GM12878 (cell line): ENCODE measurements at regions not wholly inside any gene's neighbourhood (a gene's known extent, or its start where the extent isn't known, plus 50 kb on each side); places are given as distances from the start of the nearest gene placed in this dataset.

ENCODE experiments used
- ATAC-seq: fragments of 200-7000 bp; cut with Tn5 transposase; 3 replicates; pipeline ENCODE4 v1.9.1; 2020; ENCODE audit warnings: mild to moderate bottlenecking, moderate library complexity
- BruUV-seq: library from RNA; stranded (reverse); fragments of 400-500 nt; replicated peaks from 2 replicates; lab custom pipeline; 2021; lab: Mats Ljungman, UMichigan
- CTCF ChIA-PET: fragments of 300-600 bp; sonication (Branson Sonifier 250); formaldehyde crosslinking; extraction: SDS; loops from one replicate; lab custom pipeline; 2021; ENCODE audit warnings: inconsistent platforms; lab: Yijun Ruan, JAX
- POLR2A ChIA-PET: fragments of 350-600 bp; formaldehyde crosslinking; extraction: SDS; loops from one replicate; lab custom pipeline; 2021; ENCODE audit warnings: inconsistent platforms; lab: Charles Lee
- RAD21 ChIA-PET: fragments of 300-600 bp; sonication (Branson Sonifier 250); formaldehyde crosslinking; loops from one replicate; lab custom pipeline; 2023; ENCODE audit warnings: antibody characterized with exemption; ENCODE audit not compliant: unreplicated experiment; lab: Charles Lee
- SMC1A ChIA-PET: fragments of 300-600 bp; sonication (Branson Sonifier 250); formaldehyde crosslinking; loops from one replicate; lab custom pipeline; 2023; ENCODE audit not compliant: unreplicated experiment, uncharacterized antibody; lab: Charles Lee
- DNase-seq: peaks from one replicate; pipeline ENCODE4 v3.0.0-alpha.2; 2011; ENCODE audit warnings: low read depth, low spot score
- FAIRE-seq: peaks from 3 replicates; lab custom pipeline; 2011; peaks lifted over from hg19 to GRCh38; lab: Jason Lieb, UNC
- H2AFZ ChIP-seq: 2 replicates; pipeline ENCODE4 v1.6.0; 2011; ENCODE audit warnings: low read depth, low read length, control low read depth; ENCODE audit not compliant: control insufficient read depth
- H3K27ac ChIP-seq: 2 replicates; pipeline ENCODE4 v1.5.1; 2011; ENCODE audit warnings: control low read depth; ENCODE audit not compliant: control insufficient read depth, insufficient read depth
- H3K27me3 ChIP-seq, 2 experiments: replicated peaks in 1 of 2; 2 replicates each; pipeline versions ENCODE4 v1.6.0 to v1.6.1; 2011; ENCODE audit warnings: low read length in 1 of 2; ENCODE audit not compliant: control insufficient read depth in 2 of 2, insufficient read depth in 2 of 2
- H3K36me3 ChIP-seq, 2 experiments: 2 replicates each; pipeline ENCODE4 v1.5.1; 2011; ENCODE audit warnings: low read length in 1 of 2; ENCODE audit not compliant: control insufficient read depth in 2 of 2, insufficient read depth in 2 of 2
- H3K4me1 ChIP-seq: 2 replicates; pipeline ENCODE4 v1.6.1; 2011; ENCODE audit warnings: mild to moderate bottlenecking, low read length, moderate library complexity, mixed read lengths; ENCODE audit not compliant: control insufficient read depth, insufficient read depth
- H3K4me2 ChIP-seq: 2 replicates; pipeline ENCODE4 v1.6.0; 2011; ENCODE audit warnings: control low read depth; ENCODE audit not compliant: control insufficient read depth, insufficient read depth
- H3K4me3 ChIP-seq: fragments of 200-600 bp; sonication (generic); 2 replicates; pipeline ENCODE4 v1.5.1; 2016
- H3K79me2 ChIP-seq: 2 replicates; pipeline ENCODE4 v1.6.0; 2011; ENCODE audit warnings: low read length; ENCODE audit not compliant: control insufficient read depth, insufficient read depth
- H3K9ac ChIP-seq: 2 replicates; pipeline ENCODE4 v1.8.0; 2011; ENCODE audit warnings: low read length, control low read depth, mixed read lengths; ENCODE audit not compliant: control insufficient read depth, insufficient read depth
- H3K9me3 ChIP-seq: replicated peaks from 3 replicates; pipeline ENCODE4 v1.5.1; 2011; ENCODE audit warnings: mild to moderate bottlenecking, low read length; ENCODE audit not compliant: control insufficient read depth, insufficient read depth
- H4K20me1 ChIP-seq: 2 replicates; pipeline ENCODE4 v1.6.0; 2011; ENCODE audit not compliant: control insufficient read depth, insufficient read depth
- CBX5 ChIP-seq: sonication (generic); IDR thresholded peaks from 2 replicates; pipeline ENCODE4 v1.6.1; 2016; ENCODE audit warnings: low read depth, moderate library complexity, mild to moderate bottlenecking, inconsistent platforms
- CEBPZ ChIP-seq: fragments of 150-350 bp; IDR thresholded peaks from 2 replicates; pipeline ENCODE4 v1.6.1; 2016; ENCODE audit warnings: low read depth, low read length
- HDAC6 ChIP-seq: fragments of 200-600 bp; sonication (generic); IDR thresholded peaks from one replicate; pipeline ENCODE4 v1.8.0; 2017; ENCODE audit warnings: antibody characterized with exemption; ENCODE audit not compliant: unreplicated experiment
- IRF5 ChIP-seq: fragments of 450-650 bp; IDR thresholded peaks from 2 replicates; pipeline ENCODE4 v1.6.1; 2017; ENCODE audit warnings: borderline replicate concordance
- MEF2A ChIP-seq: IDR thresholded peaks from 2 replicates; pipeline ENCODE4 v1.6.1; 2011; ENCODE audit warnings: low read depth, mild to moderate bottlenecking, low read length, moderate library complexity; ENCODE audit not compliant: insufficient read depth
- NFXL1 ChIP-seq: fragments of 450-650 bp; IDR thresholded peaks from 2 replicates; pipeline ENCODE4 v1.6.1; 2017; ENCODE audit warnings: antibody characterized with exemption, mild to moderate bottlenecking, borderline replicate concordance
- NFYA ChIP-seq: IDR thresholded peaks from 2 replicates; pipeline ENCODE4 v1.6.1; 2011; ENCODE audit warnings: low read depth, mild to moderate bottlenecking, low read length, improper control_type of control experiment, borderline replicate concordance
- SKIL ChIP-seq: fragments of 450-650 bp; IDR thresholded peaks from 2 replicates; pipeline ENCODE4 v1.6.1; 2017; ENCODE audit warnings: mild to moderate bottlenecking, low read depth, inconsistent platforms; ENCODE audit not compliant: poor library complexity, severe bottlenecking
- SPI1 ChIP-seq: IDR thresholded peaks from 2 replicates; pipeline ENCODE4 v1.6.1; 2011; ENCODE audit warnings: low read depth, mild to moderate bottlenecking, low read length, moderate library complexity, borderline replicate concordance; ENCODE audit not compliant: insufficient read depth
- SRF ChIP-seq, 2 experiments: IDR thresholded peaks; 2 replicates each; pipeline ENCODE4 v1.6.1; 2011; ENCODE audit warnings: low read depth in 2 of 2, low read length in 2 of 2, mild to moderate bottlenecking in 1 of 2, moderate library complexity in 1 of 2
- STAT3 ChIP-seq: IDR thresholded peaks from 2 replicates; pipeline ENCODE4 v1.6.1; 2011; ENCODE audit warnings: low read depth, low read length, improper control_type of control experiment
- ZNF622 ChIP-seq: fragments of 450-650 bp; IDR thresholded peaks from 2 replicates; pipeline ENCODE4 v1.6.1; 2017; ENCODE audit warnings: mild to moderate bottlenecking, inconsistent platforms
- WGBS: methylation state at CpG from one replicate; pipeline ENCODE4 v1.1.6; 2016; ENCODE audit warnings: low lambda C conversion rate; ENCODE audit not compliant: insufficient replicate concordance, insufficient coverage; ENCODE audit errors: missing lambda C conversion rate; 5-methylcytosine and 5-hydroxymethylcytosine counted together
- in situ Hi-C: fragments of 300-500 bp; cut with MboI; formaldehyde crosslinking; loops from 9 replicates; pipeline ENCODE4 v1.14.3; 2018; ENCODE audit warnings: mixed read lengths
- intact Hi-C: fragments of 100-400 bp; cut with micrococcal nuclease; formaldehyde crosslinking; loops from one replicate; pipeline ENCODE4 v1.14.2; 2022; ENCODE audit not compliant: unreplicated experiment

GRCh38 chr15:98395974-98396610 is 252.2 kb upstream of the IGF1R start (continued):
- no peak for TF ChIP-seq CBX5
- no peak for TF ChIP-seq SKIL
- TF ChIP-seq, all 136 proteins: peak for 0

GRCh38 chr15:98397419-98397818 is 250.9 kb upstream of the IGF1R start:
- 11% methylated on average over 8 of the region's 8 CpGs for WGBS
- Histone ChIP-seq H3K27ac (no peak overlapping the region), H3K4me2 (no peak overlapping the region), H4K20me1 (no peaks in the 10 kb centered on the region), H3K9me3 (no peaks in the 10 kb centered on the region), H3K4me1 (no peaks in the 10 kb centered on the region), H3K4me3 (no peak overlapping the region), H3K9ac (no peak overlapping the region), H2AFZ (no peak overlapping the region), H3K27me3 (no peaks in the 10 kb centered on the region; a peak in 1 of 4 replicates), H3K79me2 (no peaks in the 10 kb centered on the region), H3K36me3 (no peaks in the 10 kb centered on the region)
- intact Hi-C loops: no loop called here
- POLR2A ChIA-PET: no interaction called here
- CTCF ChIA-PET: interaction anchor here (1.0 kb wide), 1 partner anchor 86 kb away, joined by 4 read pairs; no protein-coding TSS in a partner anchor
- no peak for FAIRE-seq
- TF ChIP-seq IRF5: no peak
- no peak for TF ChIP-seq ZNF622
- TF ChIP-seq SRF (IDR thresholded peaks at IDR 0.05; ENCODE audit: low read depth in 2 of 2, low read length in 2 of 2): no peak
- no peak for TF ChIP-seq STAT3
- no peak for TF ChIP-seq CEBPZ
- no peak for TF ChIP-seq MEF2A
- TF ChIP-seq NFYA: no peak
- TF ChIP-seq HDAC6: no peak
- TF ChIP-seq NFXL1: no peak
- TF ChIP-seq SPI1: no peak
- SMC1A ChIA-PET: interaction anchor here (0.9 to 1.1 kb wide), 2 partner anchors 71 to 660 kb away, joined by 3 read pairs; no protein-coding TSS in a partner anchor
- DNase-seq: no peak
- RAD21 ChIA-PET: no interaction called here
- no TSS peak for BruUV-seq
- in situ Hi-C loops: no loop called here
- no peak for ATAC-seq
